Lower leg skin (tissue), 4 donors: ENCODE measurements at regions not wholly inside any gene's neighbourhood (a gene's known extent, or its start where the extent isn't known, plus 50 kb on each side); places are given as distances from the start of the nearest gene placed in this dataset.

Source experiments
- DNase-seq, 2 donors: peaks; one replicate each; pipeline ENCODE4 v3.0.0-alpha.2; 2019; ENCODE audit warnings: low spot score in 2 of 2
- H3K4me3 ChIP-seq: fragments of 200-600 bp; sonication (generic); 2 replicates; pipeline ENCODE4 v1.5.1; 2017; ENCODE audit warnings: mild to moderate bottlenecking, low read depth; ENCODE audit not compliant: poor library complexity, severe bottlenecking
- CTCF ChIP-seq, 3 donors: fragments of 450-650 bp; IDR thresholded peaks; one replicate each; pipeline ENCODE4 v1.5.1; 2016; ENCODE audit warnings: antibody characterized with exemption in 3 of 3, mild to moderate bottlenecking in 3 of 3, moderate library complexity in 2 of 3
- POLR2A ChIP-seq, 2 donors: fragments of 450-650 bp; IDR thresholded peaks; one replicate each; pipeline ENCODE4 v1.6.1; 2016 to 2017; ENCODE audit warnings: antibody characterized with exemption in 2 of 2, mild to moderate bottlenecking in 1 of 2, moderate library complexity in 1 of 2
- WGBS, 2 donors: methylation state at CpG; one replicate each; pipeline ENCODE4 v1.1.5; 2018; 5-methylcytosine and 5-hydroxymethylcytosine counted together
- intact Hi-C: fragments of 100-400 bp; cut with DNase I; formaldehyde crosslinking; loops from one replicate; pipeline ENCODE4 v1.15.0; 2023; ENCODE audit warnings: low total_unique reads

- TF ChIP-seq POLR2A (IDR thresholded peaks at IDR 0.05) (no peak), CTCF (IDR thresholded peaks at IDR 0.05) (no peak)
- DNase-seq = no peak
- 80 to 89% methylated on average over 1 of the region's 1 CpG for WGBS, 2 donors
- intact Hi-C loops = no loop called here
- H3K4me3 ChIP-seq = no peak overlapping the region
Observed at GRCh38 chr3:18751514-18751913, 326.4 kb upstream of the SATB1 start.

- intact Hi-C loops = no loop called here
- H3K4me3 ChIP-seq = no peak overlapping the region
- no peak for DNase-seq
- WGBS, 2 donors = 55 to 73% methylated on average over 3 of the region's 3 CpGs
- TF ChIP-seq POLR2A (IDR thresholded peaks at IDR 0.05) (no peak), CTCF (IDR thresholded peaks at IDR 0.05) (no peak)
Observed at GRCh38 chr3:18747383-18747782, 322.2 kb upstream of the SATB1 start.

- no peak for DNase-seq
- no peak overlapping the region for H3K4me3 ChIP-seq
- intact Hi-C loops = no loop called here
- WGBS, 2 donors = 77 to 86% methylated on average over 6 of the region's 6 CpGs
- TF ChIP-seq CTCF (IDR thresholded peaks at IDR 0.05) = no peak
- no peak for TF ChIP-seq POLR2A (IDR thresholded peaks at IDR 0.05)
Observed at GRCh38 chr3:18745472-18745871, 320.3 kb upstream of the SATB1 start.

GRCh38 chr3:18744472-18744871 is 319.3 kb upstream of the SATB1 start:
- DNase-seq = no peak
- TF ChIP-seq POLR2A (IDR thresholded peaks at IDR 0.05) (no peak), CTCF (IDR thresholded peaks at IDR 0.05) (no peak)
- 63 to 64% methylated on average over 1 of the region's 1 CpG for WGBS, 2 donors
- intact Hi-C loops = no loop called here
- H3K4me3 ChIP-seq = no peak overlapping the region

- WGBS, 2 donors = 75 to 78% methylated on average over 2 of the region's 2 CpGs
- DNase-seq = no peak
- intact Hi-C loops = no loop called here
- no peak for TF ChIP-seq CTCF (IDR thresholded peaks at IDR 0.05)
- no peak for TF ChIP-seq POLR2A (IDR thresholded peaks at IDR 0.05)
- H3K4me3 ChIP-seq = no peak overlapping the region
Observed at GRCh38 chr3:18743761-18744160, 318.6 kb upstream of the SATB1 start.
